OCI-LY1 (cell line): ENCODE measurements at regions not wholly inside any gene's neighbourhood (a gene's known extent, or its start where the extent isn't known, plus 50 kb on each side); places are given as distances from the start of the nearest gene placed in this dataset.

ENCODE experiments used
- H2AFZ ChIP-seq: fragments of 200-600 bp; sonication (generic), shearing (Covaris generic); 2 replicates; pipeline ENCODE4 v1.6.0; 2014; ENCODE audit warnings: antibody characterized with exemption, mild to moderate bottlenecking, low read length
- H3F3A ChIP-seq: fragments of 200-600 bp; sonication (generic), shearing (Covaris generic); 2 replicates; pipeline ENCODE4 v1.6.0; 2014; ENCODE audit warnings: mild to moderate bottlenecking, antibody characterized with exemption, low read length, moderate library complexity; ENCODE audit not compliant: insufficient read depth
- H3K27ac ChIP-seq: fragments of 200-600 bp; sonication (generic); 2 replicates; pipeline ENCODE4 v1.5.1; 2014; ENCODE audit warnings: low read length, mixed run types, mild to moderate bottlenecking, low read depth; ENCODE audit not compliant: poor library complexity, severe bottlenecking
- H3K27me3 ChIP-seq: fragments of 200-600 bp; sonication (generic); 2 replicates; pipeline ENCODE4 v1.6.0; 2014; ENCODE audit warnings: antibody characterized with exemption, mild to moderate bottlenecking, low read length, moderate library complexity; ENCODE audit not compliant: insufficient read depth
- H3K36me3 ChIP-seq: fragments of 200-600 bp; sonication (generic); 2 replicates; pipeline ENCODE4 v1.6.1; 2014; ENCODE audit warnings: mild to moderate bottlenecking, antibody characterized with exemption, low read length, moderate library complexity, mixed read lengths; ENCODE audit not compliant: insufficient read depth
- H3K4me1 ChIP-seq: fragments of 200-600 bp; sonication (generic); 2 replicates; pipeline ENCODE4 v1.5.1; 2014; ENCODE audit warnings: mild to moderate bottlenecking, low read length, moderate library complexity; ENCODE audit not compliant: insufficient read depth, severe bottlenecking
- H3K4me2 ChIP-seq: fragments of 200-600 bp; sonication (generic), shearing (Covaris generic); 2 replicates; pipeline ENCODE4 v1.6.1; 2014; ENCODE audit warnings: low read length
- H3K4me3 ChIP-seq: fragments of 200-600 bp; sonication (generic); 2 replicates; pipeline ENCODE4 v1.5.1; 2014; ENCODE audit warnings: low read length, low read depth, mild to moderate bottlenecking, mixed read lengths; ENCODE audit not compliant: poor library complexity, severe bottlenecking
- H3K79me2 ChIP-seq: fragments of 200-600 bp; shearing (Covaris generic); 2 replicates; pipeline ENCODE4 v1.6.1; 2016; ENCODE audit warnings: mixed run types, low read length, mixed read lengths; ENCODE audit not compliant: insufficient read depth
- H3K9ac ChIP-seq: fragments of 200-600 bp; sonication (generic), shearing (Covaris generic); 2 replicates; pipeline ENCODE4 v1.6.1; 2014; ENCODE audit warnings: mild to moderate bottlenecking, low read length, mixed read lengths
- H3K9me2 ChIP-seq: fragments of 200-600 bp; sonication (generic), shearing (Covaris generic); 2 replicates; pipeline ENCODE4 v1.6.1; 2014; ENCODE audit warnings: low read depth, mild to moderate bottlenecking, low read length, mixed read lengths
- H3K9me3 ChIP-seq: fragments of 200-600 bp; shearing (Covaris generic); 2 replicates; pipeline ENCODE4 v1.6.1; 2014; ENCODE audit warnings: low read length, mixed read lengths
- H4K20me1 ChIP-seq: fragments of 200-600 bp; sonication (generic), shearing (Covaris generic); 2 replicates; pipeline ENCODE4 v1.6.0; 2016; ENCODE audit warnings: mild to moderate bottlenecking, low read length; ENCODE audit not compliant: insufficient read depth
- CTCF ChIP-seq: fragments of 200-600 bp; sonication (generic), shearing (Covaris generic); IDR thresholded peaks from 2 replicates; pipeline ENCODE4 v1.5.1; 2017; ENCODE audit warnings: mild to moderate bottlenecking, antibody characterized with exemption, low read length, moderate library complexity, mixed read lengths
- EZH2 ChIP-seq: fragments of 200-600 bp; sonication (generic), shearing (Covaris generic); IDR thresholded peaks from 2 replicates; pipeline ENCODE4 v1.8.0; 2017; ENCODE audit warnings: borderline replicate concordance, mixed run types, mild to moderate bottlenecking, antibody characterized with exemption, low read length, moderate library complexity, mixed read lengths

GRCh38 chr13:71118779-71119364, 748.1 kb downstream of the DACH1 start:
- TF ChIP-seq CTCF = no peak
- TF ChIP-seq EZH2 = no peak
- no peaks in the 10 kb centered on the region for H3K27me3 ChIP-seq
- H3K9me2 ChIP-seq = no peaks in the 10 kb centered on the region
- H3K9me3 ChIP-seq = no peaks in the 10 kb centered on the region
- H2AFZ ChIP-seq = no peak overlapping the region
- H3K4me3 ChIP-seq = no peak overlapping the region
- no peaks in the 10 kb centered on the region for H3K4me1 ChIP-seq
- H3K27ac ChIP-seq = no peak overlapping the region
- no peak overlapping the region for H3K9ac ChIP-seq
- no peaks in the 10 kb centered on the region for H4K20me1 ChIP-seq
- no peaks in the 10 kb centered on the region for H3K36me3 ChIP-seq
- no peak overlapping the region for H3K4me2 ChIP-seq
- H3K79me2 ChIP-seq = no peaks in the 10 kb centered on the region
- no peaks in the 10 kb centered on the region for H3F3A ChIP-seq

- Histone ChIP-seq H3F3A (no peaks in the 10 kb centered on the region), H2AFZ (no peak overlapping the region), H3K79me2 (no peaks in the 10 kb centered on the region), H3K4me3 (no peak overlapping the region), H3K4me1 (no peaks in the 10 kb centered on the region), H3K4me2 (no peak overlapping the region), H3K27me3 (no peaks in the 10 kb centered on the region), H3K9me3 (no peaks in the 10 kb centered on the region), H3K36me3 (no peaks in the 10 kb centered on the region), H3K9ac (no peak overlapping the region), H3K9me2 (no peaks in the 10 kb centered on the region), H3K27ac (no peak overlapping the region), H4K20me1 (no peaks in the 10 kb centered on the region)
- TF ChIP-seq EZH2 (no peak), CTCF (no peak)
Measured at GRCh38 chr13:71117920-71118319, 749.1 kb downstream of the DACH1 start.

GRCh38 chr13:71115301-71115700, 751.7 kb downstream of the DACH1 start:
- H3K4me2 ChIP-seq = no peak overlapping the region
- no peaks in the 10 kb centered on the region for H3K36me3 ChIP-seq
- no peak overlapping the region for H3K27ac ChIP-seq
- H3K4me1 ChIP-seq = no peaks in the 10 kb centered on the region
- H2AFZ ChIP-seq = no peak overlapping the region
- no peaks in the 10 kb centered on the region for H4K20me1 ChIP-seq
- H3F3A ChIP-seq = no peaks in the 10 kb centered on the region
- H3K9me2 ChIP-seq = no peaks in the 10 kb centered on the region
- TF ChIP-seq EZH2 (no peak), CTCF (no peak)
- H3K9me3 ChIP-seq = no peaks in the 10 kb centered on the region
- no peak overlapping the region for H3K4me3 ChIP-seq
- no peaks in the 10 kb centered on the region for H3K79me2 ChIP-seq
- no peak overlapping the region for H3K9ac ChIP-seq
- no peaks in the 10 kb centered on the region for H3K27me3 ChIP-seq
